HG02678 (cell line): ENCODE measurements at regions not wholly inside any gene's neighbourhood (a gene's known extent, or its start where the extent isn't known, plus 50 kb on each side); places are given as distances from the start of the nearest gene placed in this dataset.

Experiments used
- ATAC-seq: cut with Tn5 transposase; IDR thresholded peaks from one replicate; pipeline ENCODE4 v1.9.1; 2021; ENCODE audit warnings: mild to moderate bottlenecking, moderate library complexity; ENCODE audit not compliant: unreplicated experiment

GRCh38 chr10:128418819-128419218, 292.6 kb upstream of the MKI67 start:
- ATAC-seq, result no peak

- ATAC-seq, result no peak
Observed at GRCh38 chr10:128419466-128420019, 293.3 kb upstream of the MKI67 start.

- ATAC-seq, result no peak
Observed at GRCh38 chr10:128420623-128421022, 294.4 kb upstream of the MKI67 start.

- no peak for ATAC-seq
Observed at GRCh38 chr10:128421371-128422160, 295.3 kb upstream of the MKI67 start.

GRCh38 chr10:128422190-128422589, 296.0 kb upstream of the MKI67 start:
- ATAC-seq, result no peak

- ATAC-seq, result no peak
Observed at GRCh38 chr10:128422999-128423398, 296.8 kb upstream of the MKI67 start.

- no peak for ATAC-seq
Observed at GRCh38 chr10:128429321-128429720, 303.1 kb upstream of the MKI67 start.

GRCh38 chr10:128429835-128430513, 303.8 kb upstream of the MKI67 start:
- ATAC-seq, result no peak

GRCh38 chr10:128431083-128431482, 304.9 kb upstream of the MKI67 start:
- no peak for ATAC-seq

- no peak for ATAC-seq
Observed at GRCh38 chr10:128431506-128431905, 305.3 kb upstream of the MKI67 start.

- ATAC-seq, result no peak
Observed at GRCh38 chr10:128432011-128432410, 305.8 kb upstream of the MKI67 start.

GRCh38 chr10:128432423-128432822, 306.2 kb upstream of the MKI67 start:
- no peak for ATAC-seq

GRCh38 chr10:128435811-128436210, 309.6 kb upstream of the MKI67 start:
- ATAC-seq, result no peak

GRCh38 chr10:128437786-128438345, 311.6 kb upstream of the MKI67 start:
- ATAC-seq, result no peak

- no peak for ATAC-seq
Observed at GRCh38 chr10:128438417-128439063, 312.3 kb upstream of the MKI67 start.

GRCh38 chr10:128440513-128441160, 314.4 kb upstream of the MKI67 start:
- no peak for ATAC-seq

- no peak for ATAC-seq
Observed at GRCh38 chr10:128443925-128444518, 317.8 kb upstream of the MKI67 start.

GRCh38 chr10:128448796-128449195, 322.6 kb upstream of the MKI67 start:
- no peak for ATAC-seq

- ATAC-seq, result no peak
Observed at GRCh38 chr10:128451879-128452278, 325.7 kb upstream of the MKI67 start.

- ATAC-seq, result no peak
Observed at GRCh38 chr10:128456271-128456670, 330.0 kb upstream of the MKI67 start.
